Astrocyte of the spinal cord (primary cell): ENCODE measurements at regions not wholly inside any gene's neighbourhood (a gene's known extent, or its start where the extent isn't known, plus 50 kb on each side); places are given as distances from the start of the nearest gene placed in this dataset.
"Not testable (repeated sequence)": the region's sequence is repeated elsewhere in the genome, so short reads cannot be mapped to it uniquely, and the experiment has no call there.

ENCODE experiments used
- DNase-seq: peaks from one replicate; pipeline ENCODE4 v3.0.0; 2011; ENCODE audit warnings: low read depth, low spot score
- H3K4me3 ChIP-seq: 2 replicates; pipeline ENCODE4 v1.5.1; 2011; ENCODE audit warnings: low read depth, mild to moderate bottlenecking, low read length, moderate library complexity
- CTCF ChIP-seq: IDR thresholded peaks from 2 replicates; pipeline ENCODE4 v1.5.1; 2012; ENCODE audit warnings: low read depth, mild to moderate bottlenecking, low read length, inconsistent platforms
- in situ Hi-C: cut with HindIII; loops from 2 replicates; pipeline ENCODE4 v1.10.0; 2017; ENCODE audit warnings: low sequenced_read_pairs

GRCh38 chr6:102749210-102749971, 1355.9 kb downstream of the GRIK2 start:
- no peak overlapping the region for H3K4me3 ChIP-seq
- in situ Hi-C loops = no loop called here
- no peak for DNase-seq
- no peak for TF ChIP-seq CTCF

GRCh38 chr6:102746941-102747340, 1353.4 kb downstream of the GRIK2 start:
- no peak overlapping the region for H3K4me3 ChIP-seq
- DNase-seq = no peak
- TF ChIP-seq CTCF = no peak
- in situ Hi-C loops = no loop called here

- no peak for DNase-seq
- no peak overlapping the region for H3K4me3 ChIP-seq
- no peak for TF ChIP-seq CTCF
- in situ Hi-C loops = no loop called here
These were observed 1349.3 kb downstream of the GRIK2 start for GRCh38 chr6:102742754-102743356.

- in situ Hi-C loops = no loop called here
- DNase-seq = no peak
- H3K4me3 ChIP-seq = no peak overlapping the region
- TF ChIP-seq CTCF = no peak
These were observed 1348.5 kb downstream of the GRIK2 start for GRCh38 chr6:102742028-102742427.

- no peak overlapping the region for H3K4me3 ChIP-seq
- TF ChIP-seq CTCF = no peak
- peak; percentile 72 for DNase-seq
- in situ Hi-C loops = no loop called here
These were observed 1343.4 kb downstream of the GRIK2 start for GRCh38 chr6:102736941-102737368.

GRCh38 chr6:102732898-102733297, 1339.4 kb downstream of the GRIK2 start:
- no peak for DNase-seq
- no peak for TF ChIP-seq CTCF
- H3K4me3 ChIP-seq = no peak overlapping the region
- in situ Hi-C loops = no loop called here

GRCh38 chr6:102722086-102722485, 1328.6 kb downstream of the GRIK2 start:
- in situ Hi-C loops, H3K4me3 ChIP-seq, DNase-seq: not testable (repeated sequence)
